Vagina (tissue), 2 donors: ENCODE measurements at regions not wholly inside any gene's neighbourhood (a gene's known extent, or its start where the extent isn't known, plus 50 kb on each side); places are given as distances from the start of the nearest gene placed in this dataset.

Experiments
- CTCF ChIP-seq, 3 experiments: fragments of 450-650 bp in 2 of 3; fragments of 200-600 bp in 1 of 3; sonication (generic) in 1 of 3; IDR thresholded peaks; one replicate each; pipeline ENCODE4 v1.5.1; 2017 to 2019; ENCODE audit warnings: antibody characterized with exemption in 3 of 3, mild to moderate bottlenecking in 2 of 3, moderate library complexity in 2 of 3
- POLR2A ChIP-seq, 2 donors: fragments of 450-650 bp; IDR thresholded peaks; one replicate each; pipeline ENCODE4 v1.6.1; 2017; ENCODE audit warnings: antibody characterized with exemption in 2 of 2, mild to moderate bottlenecking in 2 of 2, moderate library complexity in 2 of 2
- POLR2AphosphoS5 ChIP-seq, 2 donors: sonication (generic); formaldehyde crosslinking; IDR thresholded peaks; one replicate each; pipeline ENCODE4 v1.9.0; 2017; ENCODE audit warnings: antibody characterized with exemption in 2 of 2, mild to moderate bottlenecking in 2 of 2, low read depth in 1 of 2; ENCODE audit not compliant: insufficient read depth in 1 of 2

DNA sequence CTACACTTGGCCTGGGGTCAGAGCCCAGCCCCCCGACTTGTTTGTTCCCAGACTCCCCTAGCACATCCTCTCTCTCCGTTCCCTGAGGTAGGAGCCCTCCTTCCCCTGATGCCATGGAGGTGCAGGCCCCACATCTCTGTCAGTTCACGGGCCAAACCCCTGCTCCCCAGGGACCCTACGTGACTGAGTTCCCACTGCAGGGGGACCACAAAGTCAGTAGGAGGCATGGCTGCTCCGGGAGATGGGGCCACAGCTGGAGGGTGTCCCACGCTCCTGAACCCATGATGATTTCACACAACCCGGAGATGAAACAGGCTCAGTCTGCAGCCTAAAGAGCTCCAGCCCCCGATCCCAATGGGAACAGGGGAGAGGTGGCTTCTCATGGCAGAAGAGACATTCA lies 272.2 kb downstream of the NPHP4 start:
- no peak for TF ChIP-seq CTCF (IDR thresholded peaks at IDR 0.05)
- TF ChIP-seq POLR2A (IDR thresholded peaks at IDR 0.05), result no peak
- no peak for TF ChIP-seq POLR2AphosphoS5 (IDR thresholded peaks at IDR 0.05; ENCODE audit: insufficient read depth in 1 of 2, low read depth in 1 of 2)
